ENCODE measurements at regions not wholly inside any gene's neighbourhood (a gene's known extent, or its start where the extent isn't known, plus 50 kb on each side); places are given as distances from the start of the nearest gene placed in this dataset.

GRCh38 chrX:140355922-140356321, 148.9 kb downstream of the SOX3 start:
- H3K27me3 ChIP-seq: peaks cover 11% of the 10 kb centered on the region
- no peaks in the 10 kb centered on the region for H3K4me1 ChIP-seq (ENCODE audit: low read depth)
- H3K9me3 ChIP-seq (ENCODE audit: low read depth): no peaks in the 10 kb centered on the region
- no peak overlapping the region for H3K27ac ChIP-seq
- no peak overlapping the region for H3K4me3 ChIP-seq
- peak in 1 of 2 donors; percentile 31 for DNase-seq (ENCODE audit: low read depth in 1 of 2, low spot score in 1 of 2)
- no peaks in the 10 kb centered on the region for H3K36me3 ChIP-seq
- no peak for TF ChIP-seq CTCF (IDR thresholded peaks at IDR 0.05; ENCODE audit: low read depth, low read length)

DNA sequence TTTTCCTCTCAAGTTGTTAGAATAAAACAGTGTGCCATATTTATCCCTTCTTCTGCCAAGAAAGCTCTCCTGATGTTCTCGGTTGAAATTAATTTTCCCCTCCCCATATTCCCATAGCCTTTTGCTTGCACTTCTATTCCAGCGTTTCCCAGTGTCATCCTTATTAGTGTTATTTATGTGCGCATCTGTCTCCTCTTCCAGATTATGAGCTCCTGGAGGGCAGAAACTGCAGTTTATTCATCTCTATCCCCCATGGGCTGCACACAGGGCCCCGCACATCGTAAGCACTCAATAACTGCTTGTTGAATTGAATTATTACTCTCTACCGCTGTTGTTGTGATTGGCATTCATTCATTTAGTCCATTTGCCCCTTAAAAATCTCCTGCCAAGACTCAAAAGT, 149.4 kb downstream of the SOX3 start:
- no peak for TF ChIP-seq CTCF (IDR thresholded peaks at IDR 0.05; ENCODE audit: low read depth, low read length)
- H3K4me1 ChIP-seq (ENCODE audit: low read depth): no peaks in the 10 kb centered on the region
- peaks cover 10% of the 10 kb centered on the region for H3K27me3 ChIP-seq
- DNase-seq (ENCODE audit: low read depth in 1 of 2, low spot score in 1 of 2): no peak
- no peak overlapping the region for H3K4me3 ChIP-seq
- no peaks in the 10 kb centered on the region for H3K9me3 ChIP-seq (ENCODE audit: low read depth)
- H3K27ac ChIP-seq: no peak overlapping the region
- H3K36me3 ChIP-seq: no peaks in the 10 kb centered on the region

DNA sequence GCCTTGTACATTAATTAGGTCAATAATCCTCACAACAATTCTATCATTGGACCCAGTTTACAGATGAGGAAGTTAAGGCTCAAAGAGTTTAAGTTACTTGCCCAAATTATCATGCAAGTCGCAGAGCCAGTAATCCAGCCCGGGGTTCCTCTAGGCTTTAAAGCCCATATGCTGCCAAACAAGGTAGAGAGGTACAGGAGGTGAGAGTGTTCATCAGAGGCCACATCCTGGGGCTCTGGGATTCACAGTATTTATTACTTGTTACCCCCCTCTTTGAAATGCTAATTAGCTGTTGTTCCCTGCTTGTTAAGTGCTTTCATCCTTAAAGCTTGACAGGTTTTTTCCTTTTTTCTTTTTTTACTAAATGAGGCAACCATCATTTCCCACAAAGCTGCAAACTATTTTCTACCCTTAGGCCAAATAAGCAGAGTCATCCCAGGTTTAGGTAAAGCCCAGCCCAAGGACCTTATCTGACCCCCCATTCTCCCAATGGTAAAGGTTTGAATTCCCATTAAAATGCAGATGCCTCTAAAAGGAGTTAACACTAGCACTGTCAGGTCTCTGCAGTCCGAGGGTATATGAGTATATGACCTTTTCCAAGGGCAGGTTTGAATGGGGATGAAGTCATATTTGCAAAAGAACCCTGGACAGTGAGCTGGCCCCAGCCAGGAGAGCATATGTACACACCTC, 150.3 kb downstream of the SOX3 start:
- H3K4me1 ChIP-seq (ENCODE audit: low read depth): no peaks in the 10 kb centered on the region
- no peaks in the 10 kb centered on the region for H3K9me3 ChIP-seq (ENCODE audit: low read depth)
- H3K4me3 ChIP-seq: no peak overlapping the region
- no peak for TF ChIP-seq CTCF (IDR thresholded peaks at IDR 0.05; ENCODE audit: low read depth, low read length)
- H3K27me3 ChIP-seq: peaks cover 6% of the 10 kb centered on the region
- DNase-seq (ENCODE audit: low read depth in 1 of 2, low spot score in 1 of 2): no peak
- no peak overlapping the region for H3K27ac ChIP-seq
- no peaks in the 10 kb centered on the region for H3K36me3 ChIP-seq

DNA sequence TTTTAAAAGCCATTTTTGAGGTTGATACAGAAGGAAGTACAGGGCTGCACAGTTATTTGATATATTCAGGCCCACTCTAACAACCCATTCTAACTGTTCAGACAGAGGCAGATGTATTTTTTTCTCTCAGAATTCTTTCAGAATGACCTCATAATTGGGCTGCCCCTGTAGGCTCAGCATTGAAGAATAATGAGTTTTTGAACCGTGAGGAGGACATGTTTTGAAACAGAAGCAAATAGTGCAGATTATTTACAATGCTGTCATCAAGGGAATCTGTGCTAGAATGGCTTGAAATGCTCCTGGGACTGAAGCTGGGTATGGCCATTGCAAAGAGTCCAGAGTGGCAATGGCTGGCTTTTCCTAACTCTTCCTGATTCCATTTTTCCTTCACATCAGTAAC, 158.1 kb downstream of the SOX3 start:
- no peak overlapping the region for H3K27ac ChIP-seq
- no peaks in the 10 kb centered on the region for H3K9me3 ChIP-seq (ENCODE audit: low read depth)
- no peaks in the 10 kb centered on the region for H3K27me3 ChIP-seq
- no peak for TF ChIP-seq CTCF (IDR thresholded peaks at IDR 0.05; ENCODE audit: low read depth, low read length)
- H3K4me1 ChIP-seq (ENCODE audit: low read depth): no peaks in the 10 kb centered on the region
- DNase-seq (ENCODE audit: low read depth in 1 of 2, low spot score in 1 of 2): no peak
- no peak overlapping the region for H3K4me3 ChIP-seq
- H3K36me3 ChIP-seq: no peaks in the 10 kb centered on the region

DNA sequence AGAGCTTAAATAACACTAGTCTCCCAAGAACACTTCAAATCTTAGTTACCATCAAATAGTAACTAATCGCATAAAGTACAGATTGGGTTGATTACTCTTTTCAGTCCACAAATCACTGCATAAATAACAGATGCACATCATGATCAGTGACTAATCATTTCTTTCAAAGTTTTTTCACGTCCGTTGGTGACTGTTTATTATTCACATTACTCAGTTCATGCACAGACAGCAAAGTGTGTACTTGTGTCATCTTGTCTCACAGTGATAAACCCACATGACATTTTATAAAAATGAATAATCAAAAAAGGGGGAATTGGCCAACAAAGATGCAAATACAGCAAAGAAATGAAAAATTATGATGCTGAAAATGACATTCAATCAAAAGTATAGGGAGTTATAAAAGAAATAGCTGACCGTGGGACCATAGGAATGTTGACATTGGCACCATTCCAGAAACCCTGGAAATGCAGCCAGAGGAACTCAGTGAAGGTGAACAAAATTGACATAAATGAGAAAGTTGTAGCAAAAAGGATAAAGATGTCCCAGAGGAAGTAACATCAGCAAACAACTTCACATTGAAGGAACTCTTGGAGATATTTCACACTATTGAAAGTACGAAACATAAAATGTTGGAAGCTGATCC, 161.5 kb downstream of the SOX3 start:
- Histone ChIP-seq H3K27me3 (no peaks in the 10 kb centered on the region), H3K36me3 (no peaks in the 10 kb centered on the region), H3K4me1 (ENCODE audit: low read depth) (no peaks in the 10 kb centered on the region), H3K27ac (no peak overlapping the region), H3K4me3 (no peak overlapping the region), H3K9me3 (ENCODE audit: low read depth) (no peaks in the 10 kb centered on the region)
- no peak for DNase-seq (ENCODE audit: low read depth in 1 of 2, low spot score in 1 of 2)
- no peak for TF ChIP-seq CTCF (IDR thresholded peaks at IDR 0.05; ENCODE audit: low read depth, low read length)
